CD4-positive, CD25-positive, alpha-beta regulatory T cell (primary cell): ENCODE measurements at regions not wholly inside any gene's neighbourhood (a gene's known extent, or its start where the extent isn't known, plus 50 kb on each side); places are given as distances from the start of the nearest gene placed in this dataset.

Experiments used
- ATAC-seq, 2 donors: fragments of 150-1000 bp; cut with Tn5 transposase; one replicate each; pipeline ENCODE4 v1.10.0; 2021; ENCODE audit warnings: low read depth in 2 of 2, moderate number of reproducible peaks in 2 of 2, moderate library complexity in 1 of 2
- DNase-seq, 3 donors: peaks; one replicate each; pipeline versions ENCODE4 v3.0.0 to v3.0.0-alpha.2; 2012 to 2022; ENCODE audit warnings: mixed read lengths in 1 of 3
- H3K27ac ChIP-seq: one replicate; pipeline ENCODE4 v1.7.0; 2013; ENCODE audit warnings: mild to moderate bottlenecking, low read length; ENCODE audit not compliant: insufficient read depth, poor library complexity, severe bottlenecking
- H3K27me3 ChIP-seq: one replicate; pipeline ENCODE4 v1.7.0; 2013; ENCODE audit warnings: low read length; ENCODE audit not compliant: control insufficient read depth, insufficient read depth
- H3K36me3 ChIP-seq: one replicate; pipeline ENCODE4 v1.7.0; 2013; ENCODE audit warnings: mild to moderate bottlenecking, low read length, moderate library complexity; ENCODE audit not compliant: control insufficient read depth, insufficient read depth
- H3K4me1 ChIP-seq: 2 replicates; pipeline ENCODE4 v1.7.0; 2013; ENCODE audit warnings: mild to moderate bottlenecking, low read length; ENCODE audit not compliant: insufficient read depth, control insufficient read depth, poor library complexity, severe bottlenecking
- H3K4me3 ChIP-seq: one replicate; pipeline ENCODE4 v1.7.0; 2013; ENCODE audit warnings: low read depth, mild to moderate bottlenecking, low read length, moderate library complexity
- H3K9me3 ChIP-seq, 2 experiments: 1 replicate in 1 of 2; 2 replicates in 1 of 2; pipeline ENCODE4 v1.7.0; 2013; ENCODE audit warnings: low read length in 2 of 2, mild to moderate bottlenecking in 1 of 2, moderate library complexity in 1 of 2; ENCODE audit not compliant: control insufficient read depth in 2 of 2
- H3K27ac Mint-ChIP-seq, 3 donors: one replicate each; pipeline ENCODE4 v1.8.0; 2020 to 2022; ENCODE audit warnings: mild to moderate bottlenecking in 3 of 3, mixed read lengths in 3 of 3, moderate library complexity in 2 of 3
- H3K27me3 Mint-ChIP-seq: one replicate; pipeline ENCODE4 v1.8.0; 2022; ENCODE audit warnings: mild to moderate bottlenecking, mixed read lengths
- H3K36me3 Mint-ChIP-seq: one replicate; pipeline ENCODE4 v1.8.0; 2020; ENCODE audit warnings: mixed read lengths
- H3K4me1 Mint-ChIP-seq, 4 donors: one replicate each; pipeline ENCODE4 v1.8.0; 2020 to 2022; ENCODE audit warnings: mixed read lengths in 4 of 4, mild to moderate bottlenecking in 1 of 4
- H3K4me3 Mint-ChIP-seq, 4 donors: one replicate each; pipeline ENCODE4 v1.8.0; 2020 to 2022; ENCODE audit warnings: mild to moderate bottlenecking in 4 of 4, mixed read lengths in 4 of 4, moderate library complexity in 3 of 4
- H3K9me3 Mint-ChIP-seq, 7 donors: one replicate each; pipeline ENCODE4 v1.8.0; 2020 to 2022; ENCODE audit warnings: mixed read lengths in 7 of 7, mild to moderate bottlenecking in 3 of 7, moderate library complexity in 2 of 7

GRCh38 chr1:199291022-199291740 lies 652.3 kb downstream of the PTPRC start:
- Mint-ChIP-seq H3K4me1 (no peaks in the 10 kb centered on the region), H3K27me3 (peaks cover 37% of the 10 kb centered on the region), H3K4me3 (no peak overlapping the region), H3K27ac (no peak overlapping the region), H3K36me3 (no peaks in the 10 kb centered on the region), H3K9me3 (peaks cover 0 to 2% (median 0%) of the 10 kb centered on the region in 7 donors)
- Histone ChIP-seq H3K27me3 (peaks cover 14% of the 10 kb centered on the region), H3K9me3 (no peaks in the 10 kb centered on the region), H3K4me1 (no peaks in the 10 kb centered on the region), H3K27ac (no peak overlapping the region), H3K4me3 (no peak overlapping the region), H3K36me3 (no peaks in the 10 kb centered on the region)
- DNase-seq (no peak), ATAC-seq (no peak)

- H3K27me3 Mint-ChIP-seq: peaks cover 39% of the 10 kb centered on the region
- no peaks in the 10 kb centered on the region for H3K36me3 Mint-ChIP-seq
- H3K27ac Mint-ChIP-seq: no peak overlapping the region
- Histone ChIP-seq H3K4me3 (no peak overlapping the region), H3K27ac (no peak overlapping the region), H3K36me3 (no peaks in the 10 kb centered on the region), H3K4me1 (no peaks in the 10 kb centered on the region), H3K9me3 (no peaks in the 10 kb centered on the region), H3K27me3 (peaks cover 13% of the 10 kb centered on the region)
- peaks cover 0 to 2% (median 0%) of the 10 kb centered on the region in 7 donors for H3K9me3 Mint-ChIP-seq
- ATAC-seq: no peak
- H3K4me3 Mint-ChIP-seq: no peak overlapping the region
- no peak for DNase-seq
- no peaks in the 10 kb centered on the region for H3K4me1 Mint-ChIP-seq
Observed at GRCh38 chr1:199292896-199293295, 654.1 kb downstream of the PTPRC start.

- no peaks in the 10 kb centered on the region for H3K36me3 ChIP-seq
- H3K4me3 Mint-ChIP-seq: no peak overlapping the region
- no peak overlapping the region for H3K27ac Mint-ChIP-seq
- ATAC-seq (no peak), DNase-seq (no peak)
- no peaks in the 10 kb centered on the region for H3K4me1 ChIP-seq
- H3K27ac ChIP-seq: no peak overlapping the region
- peaks cover 13% of the 10 kb centered on the region for H3K27me3 ChIP-seq
- no peak overlapping the region for H3K4me3 ChIP-seq
- peaks cover 0 to 2% (median 0%) of the 10 kb centered on the region in 7 donors for H3K9me3 Mint-ChIP-seq
- H3K4me1 Mint-ChIP-seq: no peaks in the 10 kb centered on the region
- no peaks in the 10 kb centered on the region for H3K9me3 ChIP-seq
- no peaks in the 10 kb centered on the region for H3K36me3 Mint-ChIP-seq
- H3K27me3 Mint-ChIP-seq: peaks cover 31% of the 10 kb centered on the region
Observed at GRCh38 chr1:199295107-199295506, 656.3 kb downstream of the PTPRC start.

GRCh38 chr1:199297174-199297573 lies 658.3 kb downstream of the PTPRC start:
- Mint-ChIP-seq H3K36me3 (no peaks in the 10 kb centered on the region), H3K27me3 (peaks cover 32% of the 10 kb centered on the region), H3K9me3 (peaks cover 0 to 2% (median 0%) of the 10 kb centered on the region in 7 donors), H3K4me1 (no peaks in the 10 kb centered on the region), H3K4me3 (no peak overlapping the region), H3K27ac (no peak overlapping the region)
- no peak for ATAC-seq
- Histone ChIP-seq H3K27me3 (peaks cover 4% of the 10 kb centered on the region), H3K4me1 (no peaks in the 10 kb centered on the region), H3K36me3 (no peaks in the 10 kb centered on the region), H3K4me3 (no peak overlapping the region), H3K27ac (no peak overlapping the region), H3K9me3 (no peaks in the 10 kb centered on the region)
- no peak for DNase-seq

- no peaks in the 10 kb centered on the region for H3K4me1 Mint-ChIP-seq
- no peak overlapping the region for H3K27ac ChIP-seq
- no peak overlapping the region for H3K4me3 ChIP-seq
- H3K4me1 ChIP-seq: no peaks in the 10 kb centered on the region
- peaks cover 4% of the 10 kb centered on the region for H3K27me3 ChIP-seq
- ATAC-seq (no peak), DNase-seq (no peak)
- H3K27me3 Mint-ChIP-seq: peaks cover 37% of the 10 kb centered on the region
- H3K9me3 Mint-ChIP-seq: peaks cover 0 to 2% (median 0%) of the 10 kb centered on the region in 7 donors
- H3K36me3 ChIP-seq: no peaks in the 10 kb centered on the region
- no peak overlapping the region for H3K4me3 Mint-ChIP-seq
- H3K36me3 Mint-ChIP-seq: no peaks in the 10 kb centered on the region
- H3K9me3 ChIP-seq: no peaks in the 10 kb centered on the region
- H3K27ac Mint-ChIP-seq: no peak overlapping the region
Observed at GRCh38 chr1:199297887-199298286, 659.0 kb downstream of the PTPRC start.

GRCh38 chr1:199298825-199299224 lies 660.0 kb downstream of the PTPRC start:
- no peaks in the 10 kb centered on the region for H3K4me1 Mint-ChIP-seq
- DNase-seq: no peak
- H3K27ac ChIP-seq: no peak overlapping the region
- peaks cover 36% of the 10 kb centered on the region for H3K27me3 Mint-ChIP-seq
- no peak overlapping the region for H3K4me3 Mint-ChIP-seq
- H3K4me1 ChIP-seq: no peaks in the 10 kb centered on the region
- peaks cover 0 to 2% (median 0%) of the 10 kb centered on the region in 7 donors for H3K9me3 Mint-ChIP-seq
- ATAC-seq: no peak
- no peaks in the 10 kb centered on the region for H3K36me3 ChIP-seq
- H3K27ac Mint-ChIP-seq: no peak overlapping the region
- H3K4me3 ChIP-seq: no peak overlapping the region
- H3K27me3 ChIP-seq: peaks cover 7% of the 10 kb centered on the region
- no peaks in the 10 kb centered on the region for H3K9me3 ChIP-seq
- H3K36me3 Mint-ChIP-seq: no peaks in the 10 kb centered on the region

GRCh38 chr1:199301472-199302217 lies 662.8 kb downstream of the PTPRC start:
- H3K4me1 Mint-ChIP-seq: no peaks in the 10 kb centered on the region
- no peak overlapping the region for H3K4me3 Mint-ChIP-seq
- ATAC-seq (no peak), DNase-seq (no peak)
- Histone ChIP-seq H3K9me3 (no peaks in the 10 kb centered on the region), H3K4me1 (no peaks in the 10 kb centered on the region), H3K4me3 (no peak overlapping the region), H3K27ac (no peak overlapping the region), H3K27me3 (peaks cover 6% of the 10 kb centered on the region), H3K36me3 (no peaks in the 10 kb centered on the region)
- peaks cover 29% of the 10 kb centered on the region for H3K27me3 Mint-ChIP-seq
- no peaks in the 10 kb centered on the region for H3K36me3 Mint-ChIP-seq
- no peak overlapping the region for H3K27ac Mint-ChIP-seq
- peaks cover 0 to 2% (median 0%) of the 10 kb centered on the region in 7 donors for H3K9me3 Mint-ChIP-seq
